Neural cell (in vitro differentiated cells): ENCODE measurements at regions not wholly inside any gene's neighbourhood (a gene's known extent, or its start where the extent isn't known, plus 50 kb on each side); places are given as distances from the start of the nearest gene placed in this dataset.

ENCODE experiments used
- H2AFZ ChIP-seq: fragments of 200-600, 300-800 bp; sonication (generic), shearing (Covaris generic); 2 replicates; pipeline ENCODE4 v1.6.0; 2014; ENCODE audit warnings: low read depth, mild to moderate bottlenecking, antibody characterized with exemption, low read length, moderate library complexity
- H3F3A ChIP-seq: fragments of 200-600 bp; shearing (Covaris generic); 2 replicates; pipeline ENCODE4 v1.6.1; 2016; ENCODE audit warnings: mild to moderate bottlenecking, moderate library complexity, mixed read lengths, antibody characterized with exemption, low read length; ENCODE audit not compliant: insufficient read depth, poor library complexity, severe bottlenecking
- H3K27ac ChIP-seq: fragments of 200-600, 300-800 bp; sonication (generic), shearing (Covaris generic); 2 replicates; pipeline ENCODE4 v1.5.1; 2014; ENCODE audit warnings: mild to moderate bottlenecking, low read length, moderate library complexity
- H3K27me3 ChIP-seq: fragments of 300-800, 200-600 bp; sonication (generic), shearing (Covaris generic); 2 replicates; pipeline ENCODE4 v1.6.0; 2014; ENCODE audit warnings: mild to moderate bottlenecking, low read depth, low read length, moderate library complexity; ENCODE audit not compliant: insufficient read depth
- H3K36me3 ChIP-seq: fragments of 300-800, 200-600 bp; sonication (generic), shearing (Covaris generic); 2 replicates; pipeline ENCODE4 v1.5.1; 2014; ENCODE audit warnings: mild to moderate bottlenecking, antibody characterized with exemption, low read length, moderate library complexity; ENCODE audit not compliant: insufficient read depth
- H3K4me2 ChIP-seq: fragments of 300-800, 200-600 bp; sonication (generic), shearing (Covaris generic); 2 replicates; pipeline ENCODE4 v1.6.0; 2014; ENCODE audit warnings: mild to moderate bottlenecking, low read length
- H3K4me3 ChIP-seq: fragments of 300-800, 200-600 bp; sonication (generic), shearing (Covaris generic); 2 replicates; pipeline ENCODE4 v1.5.1; 2014; ENCODE audit warnings: mild to moderate bottlenecking, low read length, moderate library complexity
- H3K79me2 ChIP-seq: fragments of 200-600 bp; shearing (Covaris generic); replicated peaks from 2 replicates; pipeline ENCODE4 v1.6.0; 2014; ENCODE audit warnings: mild to moderate bottlenecking, low read length, moderate library complexity; ENCODE audit not compliant: insufficient read depth
- H3K9ac ChIP-seq: fragments of 300-800, 200-600 bp; sonication (generic), shearing (Covaris generic); 2 replicates; pipeline ENCODE4 v1.6.1; 2016; ENCODE audit warnings: mild to moderate bottlenecking, low read length, mixed read lengths
- H3K9me2 ChIP-seq: fragments of 200-600 bp; shearing (Covaris generic); 2 replicates; pipeline ENCODE4 v1.6.1; 2016; ENCODE audit warnings: mild to moderate bottlenecking, low read length, mixed read lengths; ENCODE audit not compliant: insufficient read depth
- H3K9me3 ChIP-seq: fragments of 200-600, 300-800 bp; sonication (generic), shearing (Covaris generic); 2 replicates; pipeline ENCODE4 v1.6.1; 2016; ENCODE audit warnings: mild to moderate bottlenecking, mixed run types, low read length, moderate library complexity, mixed read lengths
- H4K20me1 ChIP-seq: fragments of 200-600 bp; shearing (Covaris generic); 2 replicates; pipeline ENCODE4 v1.6.1; 2016; ENCODE audit warnings: mild to moderate bottlenecking, mixed run types; ENCODE audit not compliant: insufficient read depth
- EP300 ChIP-seq: fragments of 450-650 bp; conservative IDR thresholded peaks from 2 replicates; pipeline ENCODE4 v1.6.1; 2014; ENCODE audit warnings: antibody characterized with exemption, mild to moderate bottlenecking, moderate library complexity; ENCODE audit not compliant: poor library complexity, severe bottlenecking
- EZH2 ChIP-seq: fragments of 200-600, 300-800 bp; shearing (Covaris generic), sonication (generic); IDR thresholded peaks from 2 replicates; pipeline ENCODE4 v1.6.1; 2014; ENCODE audit warnings: antibody characterized with exemption, low read length, borderline replicate concordance, mild to moderate bottlenecking; ENCODE audit not compliant: insufficient read depth, poor library complexity, severe bottlenecking
- MXI1 ChIP-seq: fragments of 450-650 bp; conservative IDR thresholded peaks from 2 replicates; pipeline ENCODE4 v1.6.1; 2014; ENCODE audit warnings: antibody characterized with exemption, mild to moderate bottlenecking; ENCODE audit not compliant: poor library complexity, severe bottlenecking
- POLR2AphosphoS5 ChIP-seq: IDR thresholded peaks from 2 replicates; pipeline ENCODE4 v1.6.1; 2012
- RAD21 ChIP-seq: fragments of 450-650 bp; conservative IDR thresholded peaks from 2 replicates; pipeline ENCODE4 v1.6.1; 2014; ENCODE audit warnings: antibody characterized with exemption, mild to moderate bottlenecking, moderate library complexity
- REST ChIP-seq: IDR thresholded peaks from 2 replicates; pipeline ENCODE4 v1.6.1; 2012; ENCODE audit warnings: borderline replicate concordance
- SMC3 ChIP-seq: fragments of 450-650 bp; conservative IDR thresholded peaks from 2 replicates; pipeline ENCODE4 v1.6.1; 2014; ENCODE audit warnings: antibody characterized with exemption, mild to moderate bottlenecking, moderate library complexity; ENCODE audit not compliant: poor library complexity
- TAF1 ChIP-seq: IDR thresholded peaks from 2 replicates; pipeline ENCODE4 v1.6.1; 2012; ENCODE audit warnings: low read depth
- TF ChIP-seq, protein P1 (sequence below): fragments of 450-650 bp; IDR thresholded peaks from 2 replicates; pipeline ENCODE4 v1.5.1; 2014; ENCODE audit warnings: antibody characterized with exemption, mild to moderate bottlenecking, moderate library complexity; ENCODE audit not compliant: poor library complexity, severe bottlenecking

GRCh38 chr11:130640526-130640925 lies 192.1 kb downstream of the ADAMTS15 start:
- Histone ChIP-seq H3K9me3 (no peaks in the 10 kb centered on the region), H3K4me2 (no peak overlapping the region), H3K27me3 (no peaks in the 10 kb centered on the region), H3K27ac (no peak overlapping the region), H3F3A (no peaks in the 10 kb centered on the region), H2AFZ (no peak overlapping the region), H3K4me3 (no peak overlapping the region), H3K9me2 (no peaks in the 10 kb centered on the region), H3K9ac (no peak overlapping the region), H3K36me3 (no peaks in the 10 kb centered on the region), H4K20me1 (no peaks in the 10 kb centered on the region), H3K79me2 (no peaks in the 10 kb centered on the region)
- TF ChIP-seq MXI1: no peak
- no peak for TF ChIP-seq POLR2AphosphoS5
- TF ChIP-seq, protein P1, sequence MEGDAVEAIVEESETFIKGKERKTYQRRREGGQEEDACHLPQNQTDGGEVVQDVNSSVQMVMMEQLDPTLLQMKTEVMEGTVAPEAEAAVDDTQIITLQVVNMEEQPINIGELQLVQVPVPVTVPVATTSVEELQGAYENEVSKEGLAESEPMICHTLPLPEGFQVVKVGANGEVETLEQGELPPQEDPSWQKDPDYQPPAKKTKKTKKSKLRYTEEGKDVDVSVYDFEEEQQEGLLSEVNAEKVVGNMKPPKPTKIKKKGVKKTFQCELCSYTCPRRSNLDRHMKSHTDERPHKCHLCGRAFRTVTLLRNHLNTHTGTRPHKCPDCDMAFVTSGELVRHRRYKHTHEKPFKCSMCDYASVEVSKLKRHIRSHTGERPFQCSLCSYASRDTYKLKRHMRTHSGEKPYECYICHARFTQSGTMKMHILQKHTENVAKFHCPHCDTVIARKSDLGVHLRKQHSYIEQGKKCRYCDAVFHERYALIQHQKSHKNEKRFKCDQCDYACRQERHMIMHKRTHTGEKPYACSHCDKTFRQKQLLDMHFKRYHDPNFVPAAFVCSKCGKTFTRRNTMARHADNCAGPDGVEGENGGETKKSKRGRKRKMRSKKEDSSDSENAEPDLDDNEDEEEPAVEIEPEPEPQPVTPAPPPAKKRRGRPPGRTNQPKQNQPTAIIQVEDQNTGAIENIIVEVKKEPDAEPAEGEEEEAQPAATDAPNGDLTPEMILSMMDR: no peak
- no peak for TF ChIP-seq REST
- TF ChIP-seq RAD21: no peak
- TF ChIP-seq EZH2: no peak
- no peak for TF ChIP-seq SMC3
- no peak for TF ChIP-seq EP300
- TF ChIP-seq TAF1: no peak

DNA sequence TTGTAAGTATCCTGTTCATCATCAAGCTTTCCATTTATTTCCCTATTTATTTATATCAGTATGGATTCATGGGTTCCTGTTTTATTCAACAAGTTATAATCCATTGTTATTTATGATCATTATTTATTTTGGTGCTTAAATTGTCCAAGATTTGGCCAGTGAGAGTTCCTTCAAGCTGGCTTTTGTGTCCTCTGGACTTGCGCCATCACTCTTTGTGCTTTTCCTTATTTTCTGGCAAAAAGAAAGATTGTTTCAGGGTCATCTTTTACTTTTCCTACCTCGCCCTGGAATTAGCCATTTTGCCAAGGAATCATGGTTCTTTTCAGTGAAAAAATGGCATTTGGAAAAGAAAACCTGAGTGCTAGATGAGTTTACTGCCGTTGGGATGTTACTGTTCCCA lies 193.4 kb downstream of the ADAMTS15 start:
- H3K27me3 ChIP-seq: no peaks in the 10 kb centered on the region
- TF ChIP-seq TAF1: no peak
- TF ChIP-seq MXI1: no peak
- no peak for TF ChIP-seq POLR2AphosphoS5
- no peak for TF ChIP-seq RAD21
- no peak for TF ChIP-seq SMC3
- TF ChIP-seq, protein P1: no peak
- no peak for TF ChIP-seq REST
- no peak for TF ChIP-seq EP300
- no peak for TF ChIP-seq EZH2

More for the DNA sequence above, 193.4 kb downstream of the ADAMTS15 start:
- no peaks in the 10 kb centered on the region for H3K79me2 ChIP-seq
- no peaks in the 10 kb centered on the region for H3K9me2 ChIP-seq
- H4K20me1 ChIP-seq: no peaks in the 10 kb centered on the region
- H3K4me3 ChIP-seq: no peak overlapping the region
- no peak overlapping the region for H2AFZ ChIP-seq
- H3K4me2 ChIP-seq: no peak overlapping the region
- H3K36me3 ChIP-seq: no peaks in the 10 kb centered on the region
- no peaks in the 10 kb centered on the region for H3K9me3 ChIP-seq
- no peaks in the 10 kb centered on the region for H3F3A ChIP-seq
- no peak overlapping the region for H3K27ac ChIP-seq
- no peak overlapping the region for H3K9ac ChIP-seq
